Testis (tissue), 2 donors: ENCODE measurements at regions not wholly inside any gene's neighbourhood (a gene's known extent, or its start where the extent isn't known, plus 50 kb on each side); places are given as distances from the start of the nearest gene placed in this dataset.

Source experiments
- POLR2A ChIP-seq: fragments of 450-650 bp; IDR thresholded peaks from one replicate; pipeline ENCODE4 v1.6.1; 2017; ENCODE audit warnings: antibody characterized with exemption, mild to moderate bottlenecking, moderate library complexity
- TF ChIP-seq, protein P1 (sequence below), 3 experiments: fragments of 450-650 bp in 2 of 3; fragments of 200-600 bp in 1 of 3; sonication (generic) in 1 of 3; IDR thresholded peaks; one replicate each; pipeline ENCODE4 v1.5.1; 2016 to 2019; ENCODE audit warnings: antibody characterized with exemption in 3 of 3, mild to moderate bottlenecking in 2 of 3, moderate library complexity in 1 of 3

DNA sequence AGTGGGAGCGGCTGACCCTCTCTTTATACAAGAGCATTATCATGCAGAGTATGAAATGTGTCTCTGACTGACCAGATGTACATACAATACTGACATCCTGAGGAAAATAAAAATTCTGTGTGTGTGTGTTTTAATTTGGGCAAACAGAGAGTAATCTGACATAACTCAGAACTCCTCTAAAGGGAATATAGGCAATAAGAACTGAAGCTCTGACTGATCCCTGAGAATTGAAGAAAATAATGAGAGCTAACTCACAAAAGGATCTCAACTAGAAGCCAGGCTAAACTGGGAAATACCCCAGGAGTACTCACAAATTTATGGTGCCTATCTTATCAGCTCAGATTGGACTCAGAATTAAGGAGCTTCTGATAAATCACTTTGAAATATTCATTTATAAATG, 539.9 kb downstream of the OLFM4 start:
- TF ChIP-seq POLR2A, result no peak
- TF ChIP-seq, protein P1, sequence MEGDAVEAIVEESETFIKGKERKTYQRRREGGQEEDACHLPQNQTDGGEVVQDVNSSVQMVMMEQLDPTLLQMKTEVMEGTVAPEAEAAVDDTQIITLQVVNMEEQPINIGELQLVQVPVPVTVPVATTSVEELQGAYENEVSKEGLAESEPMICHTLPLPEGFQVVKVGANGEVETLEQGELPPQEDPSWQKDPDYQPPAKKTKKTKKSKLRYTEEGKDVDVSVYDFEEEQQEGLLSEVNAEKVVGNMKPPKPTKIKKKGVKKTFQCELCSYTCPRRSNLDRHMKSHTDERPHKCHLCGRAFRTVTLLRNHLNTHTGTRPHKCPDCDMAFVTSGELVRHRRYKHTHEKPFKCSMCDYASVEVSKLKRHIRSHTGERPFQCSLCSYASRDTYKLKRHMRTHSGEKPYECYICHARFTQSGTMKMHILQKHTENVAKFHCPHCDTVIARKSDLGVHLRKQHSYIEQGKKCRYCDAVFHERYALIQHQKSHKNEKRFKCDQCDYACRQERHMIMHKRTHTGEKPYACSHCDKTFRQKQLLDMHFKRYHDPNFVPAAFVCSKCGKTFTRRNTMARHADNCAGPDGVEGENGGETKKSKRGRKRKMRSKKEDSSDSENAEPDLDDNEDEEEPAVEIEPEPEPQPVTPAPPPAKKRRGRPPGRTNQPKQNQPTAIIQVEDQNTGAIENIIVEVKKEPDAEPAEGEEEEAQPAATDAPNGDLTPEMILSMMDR (IDR thresholded peaks at IDR 0.05), result no peak
